ENCODE measurements at regions not wholly inside any gene's neighbourhood (a gene's known extent, or its start where the extent isn't known, plus 50 kb on each side); places are given as distances from the start of the nearest gene placed in this dataset.

DNA sequence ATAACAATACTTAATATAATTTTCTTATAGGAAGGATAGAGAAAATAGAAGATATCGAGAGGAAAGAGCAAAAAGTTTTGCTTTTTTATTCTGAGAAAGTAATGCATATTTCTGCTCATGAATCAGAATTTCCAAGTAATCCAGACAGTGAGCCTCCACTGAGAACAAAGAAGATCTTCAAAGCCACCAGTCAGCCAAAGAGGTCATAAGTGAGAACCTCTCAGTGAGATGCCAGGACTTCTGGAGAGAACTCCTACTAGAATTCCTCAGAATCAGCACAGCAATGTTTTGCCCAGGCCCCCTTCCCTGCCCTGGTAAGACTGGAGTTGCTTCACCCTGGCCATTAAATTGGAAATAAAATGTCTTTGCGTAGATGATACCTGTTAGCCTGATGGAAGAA, 254.4 kb upstream of the FAT4 start:
- no peak for FAIRE-seq

DNA sequence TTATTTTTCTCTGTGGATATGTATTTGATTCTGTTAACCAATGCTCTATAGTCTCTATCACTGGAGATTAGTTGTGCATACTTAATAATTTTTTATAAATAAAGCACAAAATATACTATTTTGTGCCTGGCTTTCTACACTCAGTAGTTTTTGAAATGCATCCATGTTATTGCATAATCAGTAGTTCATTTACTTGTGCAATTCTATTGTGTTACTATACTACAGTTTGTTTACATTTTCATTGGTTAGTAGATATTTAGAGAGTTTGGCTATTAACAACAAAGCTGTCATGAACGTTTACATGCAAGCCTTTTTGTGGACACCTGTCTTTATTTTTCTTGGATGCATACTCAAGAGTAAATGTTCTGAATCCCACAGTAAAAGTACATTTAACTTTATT, 265.0 kb upstream of the FAT4 start:
- no peak for FAIRE-seq

DNA sequence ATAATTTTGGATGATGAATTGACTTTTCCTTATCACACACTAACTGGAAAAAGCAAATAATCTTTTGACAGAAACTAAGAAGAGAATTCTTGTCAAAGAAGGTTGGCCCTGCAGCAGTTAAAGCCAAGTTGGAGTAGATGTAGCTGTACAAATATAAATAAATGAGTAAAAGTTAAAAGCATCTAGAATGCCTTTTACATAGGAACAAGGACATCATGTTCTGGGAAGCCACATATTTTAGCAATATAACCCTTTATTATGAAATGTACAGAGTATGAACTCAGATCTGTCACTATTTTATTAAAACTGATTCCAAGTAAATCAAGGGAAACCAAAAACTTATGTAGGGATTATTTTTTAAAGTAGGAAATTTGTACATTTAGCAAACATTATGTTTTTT, 269.4 kb upstream of the FAT4 start:
- no peak for FAIRE-seq

DNA sequence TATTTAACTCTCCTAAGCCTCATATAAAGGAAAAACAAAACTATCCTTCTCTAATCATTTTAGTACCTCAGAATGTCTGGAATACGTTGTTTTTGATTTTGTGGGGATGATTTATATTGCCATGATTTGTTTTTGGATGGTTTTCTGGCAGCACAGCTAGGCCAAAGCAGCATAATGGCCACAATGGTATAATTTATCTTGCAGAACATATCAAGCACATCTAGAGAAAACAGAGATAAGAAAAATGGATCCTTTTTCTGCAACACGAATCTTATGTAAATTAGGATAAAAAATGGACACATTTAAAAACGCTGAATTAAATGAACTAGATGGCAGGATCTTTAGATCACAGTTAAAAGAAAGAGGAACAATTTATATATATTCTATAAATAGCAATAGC, 269.9 kb upstream of the FAT4 start:
- FAIRE-seq = no peak

DNA sequence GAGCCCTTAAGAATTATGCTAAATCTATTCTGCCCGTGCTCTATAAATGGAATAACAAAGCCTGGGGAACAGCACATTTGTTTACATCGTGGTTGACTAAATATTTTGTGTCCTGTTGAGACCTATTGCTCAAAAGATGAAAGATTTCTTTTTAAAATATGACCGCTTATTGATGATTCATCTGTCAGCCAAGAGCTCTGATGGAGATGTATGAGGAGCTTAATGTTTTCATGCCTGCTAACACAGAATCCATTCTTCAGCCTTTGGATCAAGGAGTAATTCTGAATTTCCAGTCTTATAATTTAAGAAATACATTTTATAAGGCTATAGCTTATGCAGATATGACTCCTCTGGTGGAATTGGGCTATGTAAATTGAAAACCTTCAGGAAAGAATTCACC, 271.3 kb upstream of the FAT4 start:
- no peak for FAIRE-seq

DNA sequence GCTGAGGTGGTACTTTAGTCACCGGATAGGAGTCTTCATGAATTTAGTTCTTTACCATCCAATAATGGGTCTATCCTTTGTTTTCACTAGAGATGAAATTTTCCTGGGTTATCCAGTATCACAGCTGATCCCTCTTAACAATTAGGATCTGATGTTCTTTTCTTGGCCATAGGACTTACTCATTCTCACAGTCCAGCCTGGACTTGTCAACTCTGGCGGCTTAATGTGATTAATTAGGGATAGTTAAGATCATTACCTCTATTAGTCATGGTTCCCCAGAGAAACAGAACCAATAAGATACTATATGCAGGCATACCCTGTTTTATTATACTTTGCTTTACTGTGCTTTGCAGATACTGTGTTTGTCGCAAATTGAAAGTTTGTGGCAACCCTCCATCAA, 272.7 kb upstream of the FAT4 start:
- no peak for FAIRE-seq

DNA sequence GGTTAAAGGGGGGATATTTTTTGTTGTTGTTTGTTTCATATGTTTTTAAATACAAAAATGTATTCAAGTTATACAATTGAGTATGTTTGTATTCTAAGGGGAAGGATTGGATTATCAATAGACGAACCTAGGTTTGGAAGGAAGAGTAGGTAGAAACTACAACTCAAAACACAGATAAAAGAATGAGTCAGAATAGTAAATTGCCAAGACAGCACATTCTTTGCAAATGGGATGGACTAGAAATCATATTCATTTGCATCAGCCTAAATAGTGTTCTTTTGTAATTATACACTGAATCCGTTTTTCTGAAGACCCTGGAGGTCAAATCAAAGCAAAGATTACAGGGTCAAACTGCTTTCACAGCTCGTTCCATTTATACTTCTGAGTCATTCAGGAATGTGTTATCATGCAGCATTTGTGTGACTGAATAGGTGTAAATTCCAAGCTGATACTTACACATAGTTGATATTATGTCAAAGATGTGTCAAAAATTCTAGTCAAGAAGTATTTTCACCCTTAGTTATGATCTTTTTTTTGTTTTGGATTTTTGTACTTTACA, 273.3 kb upstream of the FAT4 start:
- FAIRE-seq = no peak

DNA sequence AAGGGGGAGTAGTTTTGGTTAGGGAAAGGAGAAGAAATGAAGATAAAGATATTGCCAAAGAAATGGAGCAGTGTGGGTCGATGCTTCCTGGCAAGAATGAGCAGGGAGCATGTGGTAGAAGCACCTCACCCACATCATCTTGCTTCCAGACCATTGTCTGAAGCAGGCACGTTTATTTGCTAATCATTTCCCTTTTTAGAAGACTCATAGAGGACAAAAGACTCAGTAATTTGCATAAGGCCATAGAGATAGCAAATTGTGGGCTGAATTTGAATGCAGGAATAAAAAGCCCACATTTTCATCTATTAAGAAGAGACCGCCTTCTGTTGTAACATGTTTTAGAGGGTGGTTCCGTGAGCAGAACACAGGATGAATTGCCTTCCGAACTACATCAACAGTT, 275.2 kb upstream of the FAT4 start:
- no peak for FAIRE-seq

DNA sequence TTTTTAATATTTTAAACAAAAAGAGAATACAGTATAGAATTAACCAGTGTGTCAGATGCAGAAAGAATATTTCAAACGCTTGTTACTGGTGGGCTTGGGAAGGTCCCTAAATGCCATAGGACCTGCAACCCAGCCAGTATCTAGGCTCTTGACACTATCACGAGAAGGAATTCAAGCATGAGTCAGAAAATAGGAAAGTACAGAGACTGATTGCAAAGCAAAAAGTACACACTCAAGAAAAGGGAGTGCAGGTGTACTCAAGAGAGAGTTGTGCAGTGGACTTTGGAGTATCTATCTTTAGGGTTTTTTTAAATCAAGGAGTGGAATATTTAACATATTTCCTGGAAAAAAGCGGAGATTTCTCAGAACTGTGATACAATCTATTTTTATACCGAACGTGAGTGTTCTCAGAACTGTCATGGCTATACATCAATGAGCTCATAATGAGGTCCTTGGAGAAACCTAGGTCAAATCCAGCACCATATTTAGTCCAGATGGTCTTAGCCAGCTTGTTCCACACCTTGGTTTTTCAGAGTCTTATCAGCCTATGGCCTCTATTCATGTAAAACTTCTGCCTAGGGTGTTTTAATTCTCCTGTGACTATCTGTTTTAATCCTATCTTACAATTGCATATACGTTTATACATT, 291.8 kb upstream of the FAT4 start:
- FAIRE-seq = no peak

DNA sequence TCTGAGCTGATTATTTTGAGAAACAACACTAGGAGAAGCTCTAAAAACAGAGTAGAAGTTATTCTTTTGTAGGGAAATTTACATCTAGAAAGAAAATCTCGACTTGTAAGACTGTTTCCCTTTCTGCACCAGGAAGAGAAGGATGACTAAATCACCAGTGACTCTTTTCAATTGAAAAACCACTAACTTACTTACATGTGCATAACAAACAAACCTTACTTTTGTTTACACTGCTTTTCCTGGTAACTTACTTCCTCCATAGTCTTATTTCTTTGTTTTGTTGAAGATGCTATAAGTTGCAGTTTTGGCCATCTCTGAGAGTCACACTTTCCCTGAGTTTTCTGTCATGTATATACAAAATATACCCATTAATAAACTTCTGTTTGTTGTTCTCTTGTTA, 293.6 kb upstream of the FAT4 start:
- no peak for FAIRE-seq

DNA sequence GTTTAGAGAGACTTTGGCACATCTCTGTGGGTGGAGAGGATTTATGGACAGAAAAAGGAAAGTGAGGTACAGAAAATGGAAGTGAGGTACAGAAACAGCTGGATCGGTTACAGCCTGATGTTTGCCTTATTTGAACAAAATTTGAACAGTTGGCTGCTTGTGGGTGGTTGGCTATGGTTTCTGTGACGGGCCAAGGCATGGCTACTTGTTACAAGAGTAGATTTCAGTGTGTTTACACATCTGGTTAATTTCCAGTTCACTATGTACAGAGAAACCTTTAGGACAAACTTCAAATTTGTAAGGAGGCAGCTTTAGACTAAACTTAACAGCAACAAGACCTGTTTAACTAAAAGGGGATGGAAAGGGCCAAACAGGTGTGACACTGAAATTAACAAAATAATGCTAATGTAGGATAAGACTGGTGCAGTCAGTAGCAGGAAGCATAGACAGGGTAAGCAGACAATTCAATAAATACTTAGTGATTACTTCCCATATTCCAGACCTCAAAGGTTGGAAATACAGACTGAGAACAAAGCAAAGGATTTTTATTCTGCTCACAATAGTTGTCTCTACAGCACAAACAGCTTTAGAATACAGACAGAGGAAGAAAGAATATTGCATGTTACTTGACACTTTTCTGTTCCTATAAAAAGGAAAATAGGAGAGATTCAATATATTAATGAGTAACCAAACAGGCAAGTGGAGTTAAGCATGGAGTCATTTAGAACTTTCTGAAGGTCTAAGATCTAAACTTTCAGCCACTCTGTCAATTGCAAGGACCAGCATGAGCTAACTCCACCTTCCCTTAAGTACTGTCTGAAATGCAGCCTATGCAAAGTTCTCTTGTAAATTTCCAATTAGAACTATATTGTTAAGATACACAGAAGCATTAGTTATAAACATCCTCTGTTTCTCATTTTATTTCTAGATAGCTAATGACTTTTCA, 294.4 kb upstream of the FAT4 start:
- no peak for FAIRE-seq

DNA sequence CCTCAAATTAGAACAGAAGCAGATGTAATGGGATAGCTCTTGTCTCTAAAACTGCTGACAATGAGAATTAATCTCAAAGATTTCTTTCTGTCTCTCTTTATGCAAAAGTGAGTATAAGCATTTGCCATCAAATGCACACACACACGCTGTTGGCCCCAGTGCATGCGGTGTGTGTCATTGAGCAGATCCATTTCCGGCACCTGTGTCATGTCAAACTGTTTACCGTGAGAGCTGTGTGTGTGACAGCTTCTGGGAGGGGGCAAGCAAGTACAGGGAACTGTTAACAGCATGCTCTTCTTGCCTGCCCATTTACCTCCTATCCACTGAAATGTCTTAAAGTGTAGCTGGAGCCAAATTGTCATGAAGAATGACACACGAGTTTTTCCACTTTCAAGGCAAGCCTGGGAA, 297.9 kb upstream of the FAT4 start:
- no peak for FAIRE-seq

DNA sequence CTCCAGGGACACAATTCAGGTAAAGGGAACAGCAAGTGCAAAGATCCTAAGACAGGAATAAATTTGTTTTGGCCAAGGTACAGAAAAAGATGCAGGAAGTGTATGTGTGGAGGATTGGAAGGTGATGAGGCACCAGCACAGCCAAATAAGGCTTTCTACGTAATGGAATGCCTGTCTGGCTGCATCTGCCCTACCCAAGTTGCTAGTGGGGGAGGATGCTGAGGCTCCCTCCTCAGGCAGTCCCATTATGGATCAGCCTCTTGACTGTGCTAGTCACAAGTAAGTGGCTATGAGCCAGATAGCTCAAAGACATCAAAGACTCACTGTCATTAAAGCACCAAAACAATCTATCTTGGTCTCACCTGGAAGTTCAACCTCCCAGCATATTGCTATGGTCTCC, 300.9 kb upstream of the FAT4 start:
- FAIRE-seq = no peak

DNA sequence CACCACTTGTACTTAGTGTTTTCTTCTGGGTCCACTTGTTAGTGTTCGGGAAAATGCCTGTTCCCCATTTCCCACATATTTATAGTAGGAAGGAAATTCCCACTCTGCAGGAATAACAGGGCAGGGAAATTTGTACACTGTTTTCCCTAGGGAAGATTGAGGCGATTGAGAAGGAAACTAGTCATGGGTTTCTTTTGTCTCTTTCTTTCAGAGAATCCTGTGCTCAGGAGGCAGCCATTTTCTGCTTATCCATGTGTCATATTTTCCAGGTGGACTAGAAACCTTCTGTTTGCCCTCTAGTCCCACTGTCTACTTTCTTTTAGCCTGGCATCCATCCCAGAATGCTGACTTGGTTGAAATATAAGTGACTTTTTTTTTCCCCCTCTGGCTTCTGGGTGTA, 299.1 kb upstream of the ANKRD50 start:
- no peak for FAIRE-seq

DNA sequence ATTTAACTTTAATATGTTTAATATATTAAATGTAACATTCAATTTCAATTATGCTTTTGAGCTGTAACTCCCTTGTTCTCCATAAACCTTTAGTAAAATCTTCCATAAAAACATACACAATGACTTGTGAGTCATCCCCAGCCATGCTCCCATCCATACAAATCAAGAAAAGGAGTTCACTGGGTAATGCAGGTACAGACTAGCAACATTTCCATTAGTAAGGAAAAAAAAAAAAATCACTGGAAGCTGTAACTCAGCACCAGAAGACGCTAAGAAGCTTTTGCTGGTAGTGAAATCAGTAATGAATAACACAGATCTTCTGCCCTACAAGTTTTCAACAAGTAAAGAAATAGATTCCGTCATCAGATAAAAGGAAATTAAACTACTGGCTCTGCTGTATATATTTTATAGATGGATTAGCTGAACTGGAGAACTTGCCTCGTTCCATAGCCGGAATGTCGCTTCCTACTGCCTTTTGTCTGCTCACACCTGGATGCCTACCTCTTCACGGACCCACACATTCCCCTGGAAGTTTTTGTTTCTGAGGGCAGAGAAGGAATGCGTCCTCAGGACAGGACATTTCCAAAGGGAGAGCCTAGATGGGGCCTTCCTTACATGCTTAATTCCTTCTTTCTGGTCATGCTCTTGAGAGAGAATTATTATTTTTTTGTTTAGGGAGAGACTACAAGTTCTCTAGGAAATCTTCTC, 298.4 kb upstream of the ANKRD50 start:
- no peak for FAIRE-seq

DNA sequence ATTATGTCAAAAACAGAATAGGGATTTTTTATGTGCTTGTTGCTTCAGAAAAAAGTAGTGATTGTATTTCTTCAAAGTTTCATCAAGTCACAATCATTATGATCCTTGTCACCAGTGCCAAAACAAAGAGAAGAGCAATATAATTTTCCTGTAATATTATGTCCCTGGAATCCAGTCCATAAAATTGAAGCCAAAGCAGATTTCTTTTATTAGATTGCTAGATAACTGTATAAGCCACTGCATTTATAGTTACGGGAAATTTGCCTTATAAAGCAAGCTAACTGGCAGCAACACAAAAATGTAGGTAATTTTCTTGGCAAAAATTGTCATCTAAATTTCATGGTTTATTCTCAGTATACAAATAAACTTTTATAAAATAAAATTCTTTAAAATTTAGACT, 296.1 kb upstream of the ANKRD50 start:
- no peak for FAIRE-seq

DNA sequence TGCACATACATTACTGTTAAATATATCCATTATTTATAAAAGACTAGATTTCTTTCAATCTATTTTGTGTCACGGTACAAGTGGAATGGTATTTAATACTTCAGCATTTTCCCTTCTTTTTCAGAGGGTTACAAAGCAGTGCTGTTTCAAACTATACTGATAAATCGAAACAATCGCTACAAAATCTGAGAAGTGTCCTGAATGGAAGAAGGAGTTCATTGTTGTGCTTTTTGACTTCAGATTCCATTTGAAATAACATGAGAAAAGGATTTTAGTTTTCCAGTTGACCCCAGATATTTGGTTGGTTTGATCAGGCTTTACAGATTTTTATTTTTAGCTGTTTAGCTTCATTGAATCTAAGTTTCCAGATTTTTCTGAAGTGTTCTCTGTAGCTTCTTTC, 292.1 kb upstream of the ANKRD50 start:
- no peak for FAIRE-seq

DNA sequence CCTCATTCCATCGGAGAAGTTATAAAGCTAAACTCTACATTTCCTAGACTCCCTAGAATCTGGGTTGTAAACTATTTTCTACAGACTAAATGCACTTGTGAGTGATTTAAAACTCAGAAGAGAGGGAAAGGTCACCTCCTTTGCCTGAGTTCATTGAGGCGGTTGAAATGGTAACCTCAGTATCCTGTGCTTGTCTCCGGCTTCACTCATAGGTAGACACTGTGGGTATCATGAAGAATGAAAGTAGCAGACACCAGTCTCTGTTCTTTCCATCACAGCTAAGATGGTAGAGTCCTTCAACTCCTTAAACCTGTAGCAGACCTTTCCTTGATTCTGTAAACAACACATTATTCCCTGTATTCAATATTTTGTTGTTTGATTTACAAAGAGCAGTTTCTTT, 291.3 kb upstream of the ANKRD50 start:
- no peak for FAIRE-seq

DNA sequence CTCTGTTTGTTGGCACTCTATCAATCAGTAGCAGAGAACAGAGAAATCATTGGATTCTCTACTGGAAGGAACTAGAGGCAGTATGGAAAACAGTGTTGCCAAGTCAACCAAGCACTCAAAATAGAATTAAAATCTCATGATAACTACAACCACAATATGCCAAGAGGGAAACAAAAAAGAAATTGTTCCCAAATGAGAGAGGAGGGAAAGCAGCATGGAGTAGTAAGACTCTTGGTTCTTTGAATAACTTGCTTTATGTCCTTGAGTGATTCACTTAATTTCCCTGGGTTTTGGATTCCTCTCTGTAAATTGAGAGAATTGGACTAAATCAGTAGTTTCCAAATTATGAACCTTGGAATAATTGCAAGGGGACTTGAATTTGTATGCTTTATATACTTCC, 285.5 kb upstream of the ANKRD50 start:
- FAIRE-seq = no peak

DNA sequence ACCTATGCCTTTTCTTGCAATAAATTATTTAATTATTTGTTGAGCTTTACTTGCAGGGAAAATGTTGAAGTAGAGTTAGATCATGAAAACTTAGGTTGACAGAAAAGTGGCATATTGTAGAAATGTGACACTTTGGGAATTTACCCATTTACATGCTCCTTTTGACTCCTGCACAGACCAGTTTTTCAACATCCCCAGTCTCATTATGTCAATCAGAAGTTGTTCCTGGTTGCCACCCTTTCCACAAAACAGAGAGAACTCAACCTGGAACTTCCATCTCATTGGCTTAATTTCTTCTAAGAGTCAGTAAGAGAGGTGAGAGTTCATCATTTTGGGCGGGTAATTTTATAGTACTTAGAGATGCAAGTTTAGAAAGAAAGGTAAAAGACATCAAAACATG, 284.6 kb upstream of the ANKRD50 start:
- FAIRE-seq = no peak

DNA sequence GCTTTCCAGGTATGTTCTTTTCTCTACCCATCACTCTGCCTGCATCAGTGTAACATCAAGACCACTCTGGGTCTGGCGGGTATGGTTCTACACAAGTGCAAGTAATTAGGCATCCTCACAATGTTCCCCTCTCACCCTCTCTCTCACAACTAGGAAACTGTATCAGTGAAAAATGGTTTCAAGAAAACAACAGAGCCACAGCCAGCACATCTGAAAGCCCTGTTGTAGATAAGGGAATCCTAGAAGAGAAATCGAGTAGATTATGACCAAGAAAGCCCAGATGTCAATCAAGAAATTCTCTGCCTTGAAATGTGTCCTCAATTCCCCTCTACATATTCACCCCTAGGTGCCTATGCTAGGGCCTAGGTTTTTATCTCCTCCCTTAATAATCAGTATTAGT, 281.3 kb upstream of the ANKRD50 start:
- FAIRE-seq = no peak

DNA sequence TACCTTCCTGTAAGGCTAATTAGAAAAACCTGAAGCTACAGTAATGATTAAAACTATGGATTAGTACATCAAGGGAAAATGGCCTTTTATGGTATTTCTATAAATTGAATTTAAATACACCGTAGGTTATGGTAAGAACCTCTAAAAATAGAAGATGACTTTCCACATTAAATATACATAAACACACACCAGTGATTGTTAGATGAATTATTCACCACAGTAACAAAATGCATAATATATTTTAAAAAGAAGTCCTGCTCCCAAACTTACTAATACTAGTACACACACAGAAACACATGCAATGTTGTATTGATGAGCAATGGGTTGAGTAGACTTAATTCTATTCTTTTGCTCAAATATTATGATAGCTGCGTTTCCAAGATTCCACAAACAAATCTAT, 277.9 kb upstream of the ANKRD50 start:
- FAIRE-seq = no peak

DNA sequence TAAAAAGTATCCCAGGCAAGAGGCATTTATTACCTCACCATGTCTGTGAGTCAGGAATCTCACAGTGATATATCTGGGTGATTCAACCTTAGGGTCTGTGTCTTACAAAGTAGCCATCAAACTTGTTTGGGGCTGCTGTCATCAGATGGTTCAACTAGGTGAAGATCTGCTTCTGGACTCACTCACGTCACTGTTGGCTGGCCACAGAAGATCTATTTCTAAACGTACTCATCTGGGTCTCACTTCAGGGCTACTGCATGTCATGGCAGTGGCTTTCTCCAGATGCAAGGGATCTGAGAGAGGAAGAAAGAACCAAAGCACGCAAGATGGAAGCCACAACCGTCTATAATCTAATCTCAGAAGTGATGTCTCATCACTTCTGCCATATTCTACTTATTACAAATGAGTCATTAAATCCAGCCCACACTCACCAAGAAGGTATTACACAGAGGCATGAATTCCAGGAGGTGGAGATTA, 267.8 kb upstream of the ANKRD50 start:
- FAIRE-seq = no peak
